RWPE2 (cell line): ENCODE measurements at regions not wholly inside any gene's neighbourhood (a gene's known extent, or its start where the extent isn't known, plus 50 kb on each side); places are given as distances from the start of the nearest gene placed in this dataset.

Experiments
- ATAC-seq: fragments of 200-7000 bp; cut with Tn5 transposase; 3 replicates; pipeline ENCODE4 v1.9.1; 2021; ENCODE audit warnings: low read depth
- DNase-seq: peaks from one replicate; pipeline ENCODE4 v3.0.0-alpha.2; 2020; ENCODE audit warnings: low spot score
- H3K27ac ChIP-seq: fragments of 450-650 bp; 2 replicates; pipeline ENCODE4 v1.5.1; 2017; ENCODE audit warnings: mild to moderate bottlenecking; ENCODE audit not compliant: poor library complexity, severe bottlenecking
- H3K27me3 ChIP-seq: fragments of 250-450 bp; sonication (Bioruptor Pico); 2 replicates; pipeline ENCODE4 v1.5.1; 2021; ENCODE audit warnings: mild to moderate bottlenecking, moderate library complexity; ENCODE audit not compliant: insufficient read depth, poor library complexity, severe bottlenecking
- H3K36me3 ChIP-seq: fragments of 250-450 bp; sonication (Bioruptor Pico); 2 replicates; pipeline ENCODE4 v1.5.1; 2020; ENCODE audit warnings: low read depth, mild to moderate bottlenecking, moderate library complexity
- H3K4me1 ChIP-seq: fragments of 250-450 bp; sonication (Bioruptor Pico); 2 replicates; pipeline ENCODE4 v1.5.1; 2021; ENCODE audit warnings: mild to moderate bottlenecking, moderate library complexity; ENCODE audit not compliant: insufficient read depth, poor library complexity, severe bottlenecking
- H3K4me3 ChIP-seq: fragments of 250-450 bp; sonication (Bioruptor Pico); 2 replicates; pipeline ENCODE4 v1.5.1; 2021; ENCODE audit warnings: mild to moderate bottlenecking, moderate library complexity; ENCODE audit not compliant: severe bottlenecking
- H3K9me3 ChIP-seq: fragments of 250-450 bp; sonication (Bioruptor Pico); 2 replicates; pipeline ENCODE4 v1.5.1; 2021; ENCODE audit warnings: mild to moderate bottlenecking, moderate library complexity; ENCODE audit not compliant: severe bottlenecking
- CTCF ChIP-seq: fragments of 450-650 bp; IDR thresholded peaks from one replicate; pipeline ENCODE4 v1.5.1; 2017; ENCODE audit warnings: mild to moderate bottlenecking, moderate library complexity; ENCODE audit not compliant: poor library complexity, severe bottlenecking

DNA sequence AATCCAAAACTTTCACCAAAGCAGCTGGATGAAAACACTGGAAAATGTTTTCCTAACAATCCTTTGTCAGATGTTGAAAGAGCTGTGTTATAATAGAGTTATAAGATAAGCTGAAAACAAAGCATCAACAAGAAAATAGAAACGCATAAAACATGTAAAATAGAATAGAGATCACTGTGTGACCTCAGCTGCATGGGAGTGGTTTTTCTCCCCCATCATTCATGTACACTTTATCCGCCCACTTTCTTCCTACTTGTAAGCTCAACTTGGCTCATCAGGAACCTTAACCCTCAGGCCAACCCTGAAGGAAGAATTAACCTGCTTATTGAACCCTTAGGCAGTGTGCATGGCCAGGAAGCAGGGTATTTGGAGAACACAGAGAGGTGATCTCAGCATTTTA, 238.5 kb upstream of the PMFBP1 start:
- no peak overlapping the region for H3K4me3 ChIP-seq
- H3K9me3 ChIP-seq = no peaks in the 10 kb centered on the region
- H3K36me3 ChIP-seq = no peaks in the 10 kb centered on the region
- ATAC-seq (no peak), DNase-seq (no peak)
- no peaks in the 10 kb centered on the region for H3K27me3 ChIP-seq
- TF ChIP-seq CTCF = no peak
- H3K4me1 ChIP-seq = no peaks in the 10 kb centered on the region
- H3K27ac ChIP-seq = no peak overlapping the region

DNA sequence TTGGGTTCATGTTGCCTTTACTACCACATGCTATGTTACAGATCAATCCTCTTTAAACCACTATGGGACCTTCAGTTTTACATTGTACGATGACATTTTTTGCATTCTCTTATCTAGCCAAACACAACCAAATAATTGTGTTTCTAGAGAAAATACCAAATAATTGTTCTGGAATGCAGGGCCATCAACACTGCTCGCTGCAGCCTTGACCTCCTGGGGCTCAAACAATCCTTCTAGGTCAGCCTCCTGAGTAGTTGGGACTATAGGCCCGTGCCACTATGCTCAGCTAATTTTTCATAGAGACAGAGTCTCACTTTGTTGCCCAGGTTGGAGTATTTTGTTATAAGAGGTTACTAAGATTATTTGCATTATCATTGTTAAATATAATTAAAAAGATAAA, 237.5 kb upstream of the PMFBP1 start:
- no peak for TF ChIP-seq CTCF
- H3K9me3 ChIP-seq = no peaks in the 10 kb centered on the region
- H3K27ac ChIP-seq = no peak overlapping the region
- H3K4me1 ChIP-seq = no peaks in the 10 kb centered on the region
- no peak overlapping the region for H3K4me3 ChIP-seq
- H3K36me3 ChIP-seq = no peaks in the 10 kb centered on the region
- DNase-seq = no peak
- no peaks in the 10 kb centered on the region for H3K27me3 ChIP-seq
- ATAC-seq = no peak

GRCh38 chr16:72406390-72406789, 234.4 kb upstream of the PMFBP1 start:
- H3K4me1 ChIP-seq = no peaks in the 10 kb centered on the region
- TF ChIP-seq CTCF = no peak
- H3K27me3 ChIP-seq = no peaks in the 10 kb centered on the region
- ATAC-seq (no peak), DNase-seq (no peak)
- no peaks in the 10 kb centered on the region for H3K36me3 ChIP-seq
- no peak overlapping the region for H3K27ac ChIP-seq
- no peaks in the 10 kb centered on the region for H3K9me3 ChIP-seq
- no peak overlapping the region for H3K4me3 ChIP-seq

DNA sequence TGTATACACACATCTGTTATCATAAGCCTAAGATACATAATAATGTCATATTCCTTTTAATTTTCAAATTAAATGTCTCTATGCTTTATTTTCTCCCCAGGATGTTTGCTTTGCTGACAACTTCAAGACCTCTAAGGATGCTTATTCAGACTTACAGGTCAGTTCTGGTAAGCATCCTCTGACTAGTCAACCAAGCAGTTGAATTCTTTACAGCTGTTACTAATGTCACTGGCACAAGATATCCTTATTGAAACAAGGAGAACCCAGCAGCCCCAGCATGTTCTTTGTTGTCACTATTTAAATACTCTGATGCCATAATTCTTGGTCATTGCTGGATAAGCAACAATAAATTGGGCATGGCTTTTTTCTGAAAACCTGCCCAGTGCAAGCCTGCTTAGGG, 232.3 kb upstream of the PMFBP1 start:
- DNase-seq (no peak), ATAC-seq (no peak)
- Histone ChIP-seq H3K9me3 (no peaks in the 10 kb centered on the region), H3K27ac (no peak overlapping the region), H3K4me1 (no peaks in the 10 kb centered on the region), H3K27me3 (no peaks in the 10 kb centered on the region), H3K4me3 (no peak overlapping the region), H3K36me3 (no peaks in the 10 kb centered on the region)
- no peak for TF ChIP-seq CTCF

DNA sequence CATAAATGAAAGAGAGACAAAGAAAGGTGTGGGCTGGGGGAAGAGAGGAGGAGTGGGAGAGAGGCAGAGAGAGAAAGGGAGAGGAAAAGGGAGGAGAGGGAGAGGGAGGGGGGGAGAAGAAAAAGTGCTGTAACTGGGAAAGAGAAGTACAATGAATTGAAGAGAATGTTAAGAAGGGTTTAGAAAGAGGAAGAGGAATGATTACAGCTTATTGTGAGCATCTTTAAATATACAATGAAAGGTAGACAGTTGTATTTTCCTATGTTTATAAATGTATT, 229.1 kb upstream of the PMFBP1 start:
- H3K9me3 ChIP-seq = no peaks in the 10 kb centered on the region
- H3K27me3 ChIP-seq = no peaks in the 10 kb centered on the region
- DNase-seq = no peak
- no peak overlapping the region for H3K27ac ChIP-seq
- no peaks in the 10 kb centered on the region for H3K36me3 ChIP-seq
- no peak for TF ChIP-seq CTCF
- no peaks in the 10 kb centered on the region for H3K4me1 ChIP-seq
- ATAC-seq = no peak
- no peak overlapping the region for H3K4me3 ChIP-seq
